Transverse colon (tissue), 4 donors: ENCODE measurements at regions not wholly inside any gene's neighbourhood (a gene's known extent, or its start where the extent isn't known, plus 50 kb on each side); places are given as distances from the start of the nearest gene placed in this dataset.

ENCODE experiments used
- EP300 ChIP-seq: sonication (generic); formaldehyde crosslinking; IDR thresholded peaks from one replicate; pipeline ENCODE4 v1.6.1; 2017; ENCODE audit warnings: antibody characterized with exemption, low read depth
- POLR2A ChIP-seq: fragments of 450-650 bp; IDR thresholded peaks from one replicate; pipeline ENCODE4 v1.6.1; 2016; ENCODE audit warnings: antibody characterized with exemption, mild to moderate bottlenecking, moderate library complexity
- POLR2AphosphoS5 ChIP-seq, 3 donors: sonication (generic); formaldehyde crosslinking; IDR thresholded peaks; one replicate each; pipeline ENCODE4 v1.6.1; 2016; ENCODE audit warnings: antibody characterized with exemption in 3 of 3
- TF ChIP-seq, protein P1 (sequence below), 5 experiments: fragments of 200-600 bp in 3 of 5; fragments of 450-650 bp in 2 of 5; sonication (generic) in 3 of 5; IDR thresholded peaks; 1 replicate in 2 of 5; 2 replicates in 3 of 5; pipeline ENCODE4 v1.5.1; 2016 to 2017; ENCODE audit warnings: antibody characterized with exemption in 5 of 5, inconsistent platforms in 3 of 5, mild to moderate bottlenecking in 2 of 5, moderate library complexity in 1 of 5

DNA sequence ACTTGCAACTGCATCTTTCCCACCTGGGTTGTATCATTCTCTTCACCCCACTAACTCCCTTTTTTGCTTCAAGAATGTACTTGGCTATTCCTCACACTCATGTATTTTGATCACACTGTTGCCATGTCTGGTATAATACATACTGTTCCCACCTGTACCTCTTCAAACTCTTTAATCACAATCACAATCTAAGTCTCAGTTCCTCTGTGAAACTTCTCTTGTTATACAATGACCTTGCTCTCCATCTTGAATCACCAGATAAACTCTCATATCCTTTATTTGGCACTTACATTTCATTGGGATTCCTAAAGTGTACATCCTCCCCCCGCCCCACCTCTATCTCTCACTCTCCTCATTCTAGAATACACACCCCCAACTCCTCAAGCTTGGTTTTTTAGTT lies 516.0 kb upstream of the CHORDC1 start:
- TF ChIP-seq, protein P1, sequence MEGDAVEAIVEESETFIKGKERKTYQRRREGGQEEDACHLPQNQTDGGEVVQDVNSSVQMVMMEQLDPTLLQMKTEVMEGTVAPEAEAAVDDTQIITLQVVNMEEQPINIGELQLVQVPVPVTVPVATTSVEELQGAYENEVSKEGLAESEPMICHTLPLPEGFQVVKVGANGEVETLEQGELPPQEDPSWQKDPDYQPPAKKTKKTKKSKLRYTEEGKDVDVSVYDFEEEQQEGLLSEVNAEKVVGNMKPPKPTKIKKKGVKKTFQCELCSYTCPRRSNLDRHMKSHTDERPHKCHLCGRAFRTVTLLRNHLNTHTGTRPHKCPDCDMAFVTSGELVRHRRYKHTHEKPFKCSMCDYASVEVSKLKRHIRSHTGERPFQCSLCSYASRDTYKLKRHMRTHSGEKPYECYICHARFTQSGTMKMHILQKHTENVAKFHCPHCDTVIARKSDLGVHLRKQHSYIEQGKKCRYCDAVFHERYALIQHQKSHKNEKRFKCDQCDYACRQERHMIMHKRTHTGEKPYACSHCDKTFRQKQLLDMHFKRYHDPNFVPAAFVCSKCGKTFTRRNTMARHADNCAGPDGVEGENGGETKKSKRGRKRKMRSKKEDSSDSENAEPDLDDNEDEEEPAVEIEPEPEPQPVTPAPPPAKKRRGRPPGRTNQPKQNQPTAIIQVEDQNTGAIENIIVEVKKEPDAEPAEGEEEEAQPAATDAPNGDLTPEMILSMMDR (IDR thresholded peaks at IDR 0.05), result no peak
- TF ChIP-seq POLR2A (no peak), EP300 (no peak), POLR2AphosphoS5 (IDR thresholded peaks at IDR 0.05) (no peak)
